BE2C (cell line): ENCODE measurements at regions not wholly inside any gene's neighbourhood (a gene's known extent, or its start where the extent isn't known, plus 50 kb on each side); places are given as distances from the start of the nearest gene placed in this dataset.

ENCODE experiments used
- DNase-seq: peaks from one replicate; pipeline ENCODE4 v3.0.0-alpha.2; 2020
- H3K27me3 ChIP-seq: fragments of 250-450 bp; sonication (Bioruptor Pico); 2 replicates; pipeline ENCODE4 v1.5.1; 2020; ENCODE audit warnings: mild to moderate bottlenecking
- H3K36me3 ChIP-seq: fragments of 250-450 bp; sonication (Bioruptor Pico); 2 replicates; pipeline ENCODE4 v1.5.1; 2020; ENCODE audit warnings: mild to moderate bottlenecking
- H3K4me1 ChIP-seq: fragments of 250-450 bp; sonication (Bioruptor Pico); 2 replicates; pipeline ENCODE4 v1.5.1; 2020
- H3K4me3 ChIP-seq: 2 replicates; pipeline ENCODE4 v1.5.1; 2011; ENCODE audit warnings: low read depth, low read length
- H3K9me3 ChIP-seq: fragments of 250-450 bp; sonication (Bioruptor Pico); 2 replicates; pipeline ENCODE4 v1.5.1; 2020
- CTCF ChIP-seq: IDR thresholded peaks from 2 replicates; pipeline ENCODE4 v1.5.1; 2012; ENCODE audit warnings: mild to moderate bottlenecking, low read depth, low read length

- peak; percentile 26 for DNase-seq
- Histone ChIP-seq H3K36me3 (no peaks in the 10 kb centered on the region), H3K9me3 (no peaks in the 10 kb centered on the region), H3K27me3 (no peaks in the 10 kb centered on the region), H3K4me3 (no peak overlapping the region), H3K4me1 (no peaks in the 10 kb centered on the region)
- TF ChIP-seq CTCF, result no peak
These were observed 119.5 kb downstream of the CAAP1 start for GRCh38 chr9:26773056-26773455.

GRCh38 chr9:26770821-26771220, 121.8 kb downstream of the CAAP1 start:
- no peak for DNase-seq
- no peaks in the 10 kb centered on the region for H3K9me3 ChIP-seq

GRCh38 chr9:26768145-26768544, 124.5 kb downstream of the CAAP1 start:
- no peaks in the 10 kb centered on the region for H3K9me3 ChIP-seq
- no peaks in the 10 kb centered on the region for H3K27me3 ChIP-seq
- no peak for TF ChIP-seq CTCF
- no peaks in the 10 kb centered on the region for H3K36me3 ChIP-seq
- H3K4me3 ChIP-seq, result no peak overlapping the region
- no peak for DNase-seq
- H3K4me1 ChIP-seq, result no peaks in the 10 kb centered on the region

More at GRCh38 chr9:26770821-26771220, 121.8 kb downstream of the CAAP1 start:
- Histone ChIP-seq H3K4me3 (no peak overlapping the region), H3K4me1 (no peaks in the 10 kb centered on the region), H3K36me3 (no peaks in the 10 kb centered on the region), H3K27me3 (no peaks in the 10 kb centered on the region)
- no peak for TF ChIP-seq CTCF

- DNase-seq, result no peak
- Histone ChIP-seq H3K27me3 (no peaks in the 10 kb centered on the region), H3K4me1 (no peaks in the 10 kb centered on the region), H3K9me3 (no peaks in the 10 kb centered on the region; the same call in 1 of the 2 replicates), H3K4me3 (no peak overlapping the region), H3K36me3 (no peaks in the 10 kb centered on the region)
- no peak for TF ChIP-seq CTCF
These were observed 131.9 kb downstream of the CAAP1 start for GRCh38 chr9:26760675-26761074.

DNA sequence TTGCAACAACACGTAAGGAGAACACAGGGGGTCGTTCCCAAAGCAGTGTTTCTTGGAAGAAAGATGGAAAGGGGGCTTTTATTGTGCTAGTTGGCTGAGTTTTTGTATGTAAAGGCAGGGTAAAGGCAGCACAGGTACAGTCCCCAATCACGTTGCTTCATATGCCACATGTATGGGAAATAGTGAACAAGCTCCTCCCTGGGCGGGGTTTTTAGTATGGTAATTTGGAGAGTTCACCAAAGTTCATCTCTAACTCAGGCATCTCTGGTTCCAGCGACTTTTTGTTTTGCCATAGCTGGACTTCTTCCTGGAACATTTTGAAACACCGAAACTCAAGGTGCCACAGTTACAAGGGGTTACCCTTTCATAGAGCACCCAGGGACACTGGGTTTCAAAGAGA, 133.9 kb downstream of the CAAP1 start:
- TF ChIP-seq CTCF, result no peak

GRCh38 chr9:26756881-26757280, 135.7 kb downstream of the CAAP1 start:
- no peak for DNase-seq
- Histone ChIP-seq H3K4me1 (no peaks in the 10 kb centered on the region), H3K36me3 (no peaks in the 10 kb centered on the region), H3K27me3 (no peaks in the 10 kb centered on the region), H3K4me3 (no peak overlapping the region), H3K9me3 (no peaks in the 10 kb centered on the region; the same call in 1 of the 2 replicates)
- no peak for TF ChIP-seq CTCF

More for the DNA sequence above, 133.9 kb downstream of the CAAP1 start:
- Histone ChIP-seq H3K27me3 (no peaks in the 10 kb centered on the region), H3K4me3 (no peak overlapping the region), H3K4me1 (no peaks in the 10 kb centered on the region), H3K36me3 (no peaks in the 10 kb centered on the region), H3K9me3 (no peaks in the 10 kb centered on the region; the same call in 1 of the 2 replicates)
- DNase-seq, result no peak
